ENCODE measurements at regions not wholly inside any gene's neighbourhood (a gene's known extent, or its start where the extent isn't known, plus 50 kb on each side); places are given as distances from the start of the nearest gene placed in this dataset.

GRCh38 chr5:159422361-159422760, 92.1 kb upstream of the IL12B start:
- no peak for DNase-seq (ENCODE audit: low read depth in 2 of 2)

GRCh38 chr5:159422910-159423309, 92.6 kb upstream of the IL12B start:
- DNase-seq (ENCODE audit: low read depth in 2 of 2): no peak

- no peak for DNase-seq (ENCODE audit: low read depth in 2 of 2)
Measured at GRCh38 chr5:159424123-159424522, 93.8 kb upstream of the IL12B start.

GRCh38 chr5:159426694-159427093, 96.4 kb upstream of the IL12B start:
- no peak for DNase-seq (ENCODE audit: low read depth in 2 of 2)

GRCh38 chr5:159427180-159428012, 97.1 kb upstream of the IL12B start:
- DNase-seq (ENCODE audit: low read depth in 2 of 2): no peak

- no peak for DNase-seq (ENCODE audit: low read depth in 2 of 2)
Measured at GRCh38 chr5:159430361-159431012, 100.2 kb upstream of the IL12B start.

- DNase-seq (ENCODE audit: low read depth in 2 of 2): no peak
Measured at GRCh38 chr5:159435855-159436254, 105.6 kb upstream of the IL12B start.

- DNase-seq (ENCODE audit: low read depth in 2 of 2): no peak
Measured at GRCh38 chr5:159438092-159438491, 107.8 kb upstream of the IL12B start.

- no peak for DNase-seq (ENCODE audit: low read depth in 2 of 2)
Measured at GRCh38 chr5:159439002-159439401, 108.7 kb upstream of the IL12B start.

GRCh38 chr5:159440235-159440634, 109.9 kb upstream of the IL12B start:
- no peak for DNase-seq (ENCODE audit: low read depth in 2 of 2)

GRCh38 chr5:159440968-159441367, 110.7 kb upstream of the IL12B start:
- DNase-seq (ENCODE audit: low read depth in 2 of 2): no peak

- no peak for DNase-seq (ENCODE audit: low read depth in 2 of 2)
Measured at GRCh38 chr5:159441441-159441840, 111.2 kb upstream of the IL12B start.

- DNase-seq (ENCODE audit: low read depth in 2 of 2): no peak
Measured at GRCh38 chr5:159442206-159442850, 112.0 kb upstream of the IL12B start.

- DNase-seq (ENCODE audit: low read depth in 2 of 2): no peak
Measured at GRCh38 chr5:159444441-159445082, 114.3 kb upstream of the IL12B start.

GRCh38 chr5:159447116-159447515, 116.8 kb upstream of the IL12B start:
- DNase-seq (ENCODE audit: low read depth in 2 of 2): no peak

- DNase-seq (ENCODE audit: low read depth in 2 of 2): no peak
Measured at GRCh38 chr5:159448841-159449407, 118.6 kb upstream of the IL12B start.

- DNase-seq (ENCODE audit: low read depth in 2 of 2): no peak
Measured at GRCh38 chr5:159449925-159450324, 119.6 kb upstream of the IL12B start.

- no peak for DNase-seq (ENCODE audit: low read depth in 2 of 2)
Measured at GRCh38 chr5:159450417-159450816, 120.1 kb upstream of the IL12B start.

GRCh38 chr5:159451197-159452052, 121.1 kb upstream of the IL12B start:
- DNase-seq (ENCODE audit: low read depth in 2 of 2): no peak

GRCh38 chr5:159452480-159453167, 122.3 kb upstream of the IL12B start:
- DNase-seq (ENCODE audit: low read depth in 2 of 2): no peak

All from stimulated activated CD4-positive, alpha-beta T cell treated with anti-CD3 and anti-CD28 coated beads, Interleukin-15, amount 100 ng/mL, for 48 hours (primary cell).